Tibial artery (tissue), 4 donors: ENCODE measurements at regions not wholly inside any gene's neighbourhood (a gene's known extent, or its start where the extent isn't known, plus 50 kb on each side); places are given as distances from the start of the nearest gene placed in this dataset.

Source experiments
- DNase-seq, 2 donors: peaks; one replicate each; pipeline ENCODE4 v3.0.0-alpha.2; 2019
- H3K27ac ChIP-seq, 2 donors: fragments of 200-600 bp; sonication (generic) in 1 of 2; 1 replicate in 1 of 2; 2 replicates in 1 of 2; pipeline ENCODE4 v1.5.1; 2018 to 2019; ENCODE audit warnings: mild to moderate bottlenecking in 1 of 2
- H3K27me3 ChIP-seq, 2 donors: fragments of 200-600 bp; sonication (generic) in 1 of 2; one replicate each; pipeline versions ENCODE4 v1.5.1 to v1.6.0; 2016 to 2019
- H3K36me3 ChIP-seq, 3 donors: fragments of 200-600 bp; sonication (generic) in 2 of 3; one replicate each; pipeline ENCODE4 v1.5.1; 2016 to 2019; ENCODE audit warnings: mild to moderate bottlenecking in 2 of 3
- H3K4me1 ChIP-seq, 4 donors: fragments of 200-600 bp; sonication (generic) in 2 of 4; 1 replicate in 3 of 4; 2 replicates in 1 of 4; pipeline ENCODE4 v1.5.1; 2016 to 2019
- H3K4me3 ChIP-seq, 2 donors: fragments of 200-600 bp; sonication (generic) in 1 of 2; 1 replicate in 1 of 2; 2 replicates in 1 of 2; pipeline ENCODE4 v1.5.1; 2018 to 2019; ENCODE audit warnings: mild to moderate bottlenecking in 2 of 2
- H3K9me3 ChIP-seq, 3 donors: fragments of 200-600 bp; sonication (generic) in 1 of 3; one replicate each; pipeline ENCODE4 v1.5.1; 2016 to 2019
- CTCF ChIP-seq, 2 experiments: fragments of 200-600 bp in 1 of 2; fragments of 450-650 bp in 1 of 2; IDR thresholded peaks; one replicate each; pipeline ENCODE4 v1.5.1; 2017 to 2019; ENCODE audit warnings: antibody characterized with exemption in 2 of 2, mild to moderate bottlenecking in 1 of 2, moderate library complexity in 1 of 2
- intact Hi-C: fragments of 100-400 bp; cut with DNase I; formaldehyde crosslinking; loops from one replicate; pipeline ENCODE4 v1.15.0; 2023; ENCODE audit warnings: low total_unique reads

DNA sequence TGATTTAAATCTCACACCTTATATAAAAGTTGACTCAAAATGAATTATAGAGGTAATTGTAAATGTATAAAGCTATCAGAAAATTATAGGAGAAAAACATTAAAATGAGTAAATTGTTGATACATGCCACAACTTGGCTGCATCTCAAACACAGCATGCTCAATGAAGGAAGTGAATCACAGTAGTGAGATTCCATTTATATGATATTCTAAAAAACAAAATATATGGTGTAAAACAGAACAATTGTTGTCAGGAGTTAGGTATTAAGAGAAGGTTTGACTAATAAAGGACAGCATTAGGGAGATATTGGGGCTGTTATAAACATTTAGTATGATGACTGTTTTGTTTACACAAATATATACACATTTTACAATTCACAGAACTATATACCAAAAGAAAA lies 356.6 kb upstream of the CELF4 start:
- intact Hi-C loops = no loop called here
- Histone ChIP-seq H3K27ac (no peak overlapping the region), H3K36me3 (no peaks in the 10 kb centered on the region), H3K9me3 (no peaks in the 10 kb centered on the region), H3K4me3 (no peak overlapping the region), H3K27me3 (no peaks in the 10 kb centered on the region), H3K4me1 (no peaks in the 10 kb centered on the region)
- DNase-seq = no peak
- no peak for TF ChIP-seq CTCF (IDR thresholded peaks at IDR 0.05)

- no peaks in the 10 kb centered on the region for H3K36me3 ChIP-seq
- no peaks in the 10 kb centered on the region for H3K9me3 ChIP-seq
- intact Hi-C loops = no loop called here
- H3K27ac ChIP-seq = no peak overlapping the region
- no peaks in the 10 kb centered on the region for H3K4me1 ChIP-seq
- H3K27me3 ChIP-seq = no peaks in the 10 kb centered on the region
- no peak for TF ChIP-seq CTCF (IDR thresholded peaks at IDR 0.05)
- no peak for DNase-seq
- no peak overlapping the region for H3K4me3 ChIP-seq
Measured at GRCh38 chr18:37920865-37921264, 355.3 kb upstream of the CELF4 start.

DNA sequence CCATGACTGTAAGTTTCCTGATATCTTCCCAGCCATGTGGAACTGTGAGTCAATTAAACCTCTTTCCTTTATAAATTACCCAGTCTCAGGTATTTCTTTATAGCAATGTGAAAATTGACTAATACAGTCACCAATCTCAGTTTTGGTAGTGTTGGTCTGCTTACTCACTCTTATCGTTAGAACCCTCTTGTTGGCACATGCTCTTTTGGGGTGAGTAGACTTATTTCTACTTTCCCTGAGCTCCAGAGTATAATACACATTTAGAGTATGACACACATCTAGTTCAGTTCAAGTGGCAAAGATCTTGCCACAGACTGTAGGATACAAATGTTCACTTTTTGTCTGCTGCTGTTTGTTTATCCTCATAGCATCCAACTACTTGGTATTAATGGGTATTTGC lies 347.5 kb upstream of the CELF4 start:
- H3K4me3 ChIP-seq = no peak overlapping the region
- H3K36me3 ChIP-seq = no peaks in the 10 kb centered on the region
- DNase-seq = no peak
- no peaks in the 10 kb centered on the region for H3K9me3 ChIP-seq
- intact Hi-C loops = no loop called here
- no peak overlapping the region for H3K27ac ChIP-seq
- H3K27me3 ChIP-seq = no peaks in the 10 kb centered on the region
- no peak for TF ChIP-seq CTCF (IDR thresholded peaks at IDR 0.05)
- H3K4me1 ChIP-seq = no peaks in the 10 kb centered on the region

DNA sequence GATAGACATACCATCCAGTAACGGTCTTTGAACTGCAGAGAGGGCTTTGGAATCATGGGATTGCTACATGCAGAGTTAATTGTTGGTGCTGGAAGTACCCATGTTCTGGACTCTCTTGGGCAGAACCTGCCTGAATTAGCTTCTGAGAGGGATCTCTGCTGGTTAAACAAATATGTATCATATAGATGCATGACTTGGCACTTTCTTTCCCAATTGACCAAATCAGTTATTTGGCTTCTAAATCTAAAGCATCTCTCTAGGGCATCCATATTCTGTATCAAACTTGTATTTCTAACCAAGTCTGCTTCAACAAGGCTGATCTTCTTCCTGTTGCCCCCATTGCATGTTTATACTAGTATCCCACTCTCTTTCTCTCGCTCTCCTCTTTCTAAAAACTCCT lies 336.7 kb upstream of the CELF4 start:
- intact Hi-C loops = no loop called here
- Histone ChIP-seq H3K4me1 (no peaks in the 10 kb centered on the region), H3K9me3 (no peaks in the 10 kb centered on the region), H3K27me3 (no peaks in the 10 kb centered on the region), H3K27ac (no peak overlapping the region), H3K4me3 (no peak overlapping the region), H3K36me3 (no peaks in the 10 kb centered on the region)
- no peak for TF ChIP-seq CTCF (IDR thresholded peaks at IDR 0.05)
- no peak for DNase-seq

- intact Hi-C loops = no loop called here
- no peak for DNase-seq
- Histone ChIP-seq H3K27ac (no peak overlapping the region), H3K9me3 (no peaks in the 10 kb centered on the region), H3K4me3 (no peak overlapping the region), H3K4me1 (no peaks in the 10 kb centered on the region), H3K27me3 (no peaks in the 10 kb centered on the region), H3K36me3 (no peaks in the 10 kb centered on the region)
- no peak for TF ChIP-seq CTCF (IDR thresholded peaks at IDR 0.05)
Measured at GRCh38 chr18:37900326-37900725, 334.7 kb upstream of the CELF4 start.

- no peak for TF ChIP-seq CTCF (IDR thresholded peaks at IDR 0.05)
- Histone ChIP-seq H3K27me3 (no peaks in the 10 kb centered on the region), H3K36me3 (no peaks in the 10 kb centered on the region), H3K4me3 (no peak overlapping the region), H3K27ac (no peak overlapping the region), H3K9me3 (no peaks in the 10 kb centered on the region), H3K4me1 (no peaks in the 10 kb centered on the region)
- intact Hi-C loops = no loop called here
- DNase-seq = no peak
Measured at GRCh38 chr18:37889963-37890362, 324.4 kb upstream of the CELF4 start.
